Endothelial cell of umbilical vein (primary cell): ENCODE measurements at regions not wholly inside any gene's neighbourhood (a gene's known extent, or its start where the extent isn't known, plus 50 kb on each side); places are given as distances from the start of the nearest gene placed in this dataset.

Experiments
- EZH2 ChIP-seq: IDR thresholded peaks from 2 replicates; pipeline ENCODE4 v1.6.1; 2012; ENCODE audit warnings: borderline replicate concordance, low read depth, mild to moderate bottlenecking, moderate library complexity, low read length, inconsistent platforms; ENCODE audit not compliant: severe bottlenecking
- FOS ChIP-seq: IDR thresholded peaks from 2 replicates; pipeline ENCODE4 v1.6.1; 2011; ENCODE audit warnings: mild to moderate bottlenecking, low read length, moderate library complexity, borderline replicate concordance; ENCODE audit not compliant: insufficient read depth
- JUN ChIP-seq: IDR thresholded peaks from 2 replicates; pipeline ENCODE4 v1.6.1; 2011; ENCODE audit warnings: borderline replicate concordance, low read depth; ENCODE audit not compliant: insufficient read length, insufficient read depth
- MYC ChIP-seq: IDR thresholded peaks from one replicate; pipeline ENCODE4 v1.6.1; 2011; ENCODE audit warnings: mild to moderate bottlenecking, low read depth, low read length
- POLR2A ChIP-seq: IDR thresholded peaks from 2 replicates; pipeline ENCODE4 v1.6.1; 2012; ENCODE audit warnings: low read depth, mild to moderate bottlenecking, control low read depth, low read length
- POLR2AphosphoS5 ChIP-seq: IDR thresholded peaks from 2 replicates; pipeline ENCODE4 v1.6.1; 2012; ENCODE audit warnings: low read depth, mild to moderate bottlenecking, control low read depth, low read length, moderate library complexity; ENCODE audit not compliant: insufficient read depth
- TF ChIP-seq, protein P1 (sequence below), 2 donors: IDR thresholded peaks; 1 replicate in 1 of 2; 2 replicates in 1 of 2; pipeline ENCODE4 v1.5.1; 2011; ENCODE audit warnings: low read length in 2 of 2, mild to moderate bottlenecking in 2 of 2, moderate library complexity in 2 of 2, control low read depth in 1 of 2, inconsistent platforms in 1 of 2, low read depth in 1 of 2; ENCODE audit not compliant: insufficient read depth in 1 of 2; ENCODE audit errors: extremely low read depth in 1 of 2
- TF ChIP-seq, protein P2 (sequence below): IDR thresholded peaks from 2 replicates; pipeline ENCODE4 v1.6.1; 2011; ENCODE audit not compliant: insufficient read depth, insufficient read length

DNA sequence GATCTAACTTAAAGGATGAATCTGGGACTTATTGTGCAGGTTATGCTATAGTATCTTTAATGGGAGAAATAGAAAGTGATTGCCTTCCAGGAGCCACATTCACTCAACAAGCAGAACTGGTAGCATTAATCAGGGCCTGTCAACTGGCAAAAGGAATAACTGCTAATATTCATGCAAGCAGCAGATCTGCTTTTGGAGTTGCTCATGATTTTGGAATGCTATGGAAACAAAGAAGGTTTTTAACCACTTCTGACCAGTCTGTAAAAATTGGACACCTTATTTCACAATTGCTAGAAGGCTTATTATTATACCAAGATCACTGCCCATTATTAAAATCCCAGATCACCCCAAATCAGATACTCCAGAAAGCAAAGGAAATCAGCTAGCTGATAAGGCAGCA, 200.4 kb downstream of the MREG start:
- TF ChIP-seq, protein P1, sequence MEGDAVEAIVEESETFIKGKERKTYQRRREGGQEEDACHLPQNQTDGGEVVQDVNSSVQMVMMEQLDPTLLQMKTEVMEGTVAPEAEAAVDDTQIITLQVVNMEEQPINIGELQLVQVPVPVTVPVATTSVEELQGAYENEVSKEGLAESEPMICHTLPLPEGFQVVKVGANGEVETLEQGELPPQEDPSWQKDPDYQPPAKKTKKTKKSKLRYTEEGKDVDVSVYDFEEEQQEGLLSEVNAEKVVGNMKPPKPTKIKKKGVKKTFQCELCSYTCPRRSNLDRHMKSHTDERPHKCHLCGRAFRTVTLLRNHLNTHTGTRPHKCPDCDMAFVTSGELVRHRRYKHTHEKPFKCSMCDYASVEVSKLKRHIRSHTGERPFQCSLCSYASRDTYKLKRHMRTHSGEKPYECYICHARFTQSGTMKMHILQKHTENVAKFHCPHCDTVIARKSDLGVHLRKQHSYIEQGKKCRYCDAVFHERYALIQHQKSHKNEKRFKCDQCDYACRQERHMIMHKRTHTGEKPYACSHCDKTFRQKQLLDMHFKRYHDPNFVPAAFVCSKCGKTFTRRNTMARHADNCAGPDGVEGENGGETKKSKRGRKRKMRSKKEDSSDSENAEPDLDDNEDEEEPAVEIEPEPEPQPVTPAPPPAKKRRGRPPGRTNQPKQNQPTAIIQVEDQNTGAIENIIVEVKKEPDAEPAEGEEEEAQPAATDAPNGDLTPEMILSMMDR (IDR thresholded peaks at IDR 0.05; ENCODE audit: extremely low read depth in 1 of 2, insufficient read depth in 1 of 2, low read depth in 1 of 2, low read length in 2 of 2) = no peak
- TF ChIP-seq POLR2A = no peak
- no peak for TF ChIP-seq FOS
- TF ChIP-seq, protein P2, sequence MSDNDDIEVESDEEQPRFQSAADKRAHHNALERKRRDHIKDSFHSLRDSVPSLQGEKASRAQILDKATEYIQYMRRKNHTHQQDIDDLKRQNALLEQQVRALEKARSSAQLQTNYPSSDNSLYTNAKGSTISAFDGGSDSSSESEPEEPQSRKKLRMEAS = no peak
- no peak for TF ChIP-seq POLR2AphosphoS5
- TF ChIP-seq MYC = no peak
- no peak for TF ChIP-seq EZH2
- TF ChIP-seq JUN = no peak
